PC-9 (cell line): ENCODE measurements at regions not wholly inside any gene's neighbourhood (a gene's known extent, or its start where the extent isn't known, plus 50 kb on each side); places are given as distances from the start of the nearest gene placed in this dataset. TPM values are rescaled to one million over a fixed set of nuclear protein-coding genes. Genes with fewer than 3 reads are reported as not detected.

Experiments used
- BruUV-seq: library from RNA; stranded (reverse); fragments of 400-500 nt; replicated peaks from 2 replicates; lab custom pipeline; 2021; lab: Mats Ljungman, UMichigan
- CTCF ChIA-PET: fragments of 300-600 bp; sonication (Branson Sonifier 250); formaldehyde crosslinking; loops from one replicate; lab custom pipeline; 2022; ENCODE audit warnings: antibody characterized with exemption; lab: Charles Lee
- POLR2A ChIA-PET: fragments of 300-600 bp; sonication (Branson Sonifier 250); formaldehyde crosslinking; loops from one replicate; lab custom pipeline; 2022; ENCODE audit warnings: antibody characterized with exemption; ENCODE audit not compliant: unreplicated experiment; lab: Charles Lee
- DNase-seq, 2 experiments: peaks; one replicate each; pipeline versions ENCODE4 v3.0.0 to v3.0.0-alpha.2; 2015 to 2022; ENCODE audit warnings: mixed read lengths in 1 of 2
- H2AFZ ChIP-seq: fragments of 200-600 bp; sonication (generic); 2 replicates; pipeline ENCODE4 v1.8.1; 2017; ENCODE audit warnings: antibody characterized with exemption
- H3F3A ChIP-seq: fragments of 200-600 bp; sonication (generic); 2 replicates; pipeline ENCODE4 v1.8.1; 2017; ENCODE audit warnings: antibody characterized with exemption, mild to moderate bottlenecking, low read depth; ENCODE audit not compliant: insufficient read depth
- H3K27ac ChIP-seq: fragments of 200-600 bp; sonication (generic); 2 replicates; pipeline ENCODE4 v1.6.1; 2016; ENCODE audit warnings: mixed run types
- H3K27me3 ChIP-seq: fragments of 200-600 bp; sonication (generic); 2 replicates; pipeline ENCODE4 v1.6.1; 2016; ENCODE audit warnings: low read depth, mixed run types; ENCODE audit not compliant: insufficient read depth
- H3K36me3 ChIP-seq: fragments of 200-600 bp; sonication (generic); 2 replicates; pipeline ENCODE4 v1.6.1; 2016; ENCODE audit warnings: low read depth, mixed run types
- H3K4me1 ChIP-seq: fragments of 200-600 bp; sonication (generic); replicated peaks from 2 replicates; pipeline ENCODE4 v1.6.1; 2016; ENCODE audit warnings: mixed run types; ENCODE audit not compliant: insufficient read depth
- H3K4me2 ChIP-seq: fragments of 200-600 bp; sonication (generic); 2 replicates; pipeline ENCODE4 v1.6.1; 2017; ENCODE audit warnings: mixed run types
- H3K4me3 ChIP-seq: fragments of 200-600 bp; sonication (generic); 2 replicates; pipeline ENCODE4 v1.6.1; 2016; ENCODE audit warnings: mixed run types
- H3K79me2 ChIP-seq: fragments of 200-600 bp; sonication (generic); 2 replicates; pipeline ENCODE4 v1.6.1; 2017; ENCODE audit warnings: low read depth, mixed run types
- H3K9me2 ChIP-seq: fragments of 200-600 bp; sonication (generic); 2 replicates; pipeline ENCODE4 v1.8.1; 2017; ENCODE audit warnings: mild to moderate bottlenecking; ENCODE audit not compliant: insufficient read depth
- H3K9me3 ChIP-seq: fragments of 200-600 bp; sonication (generic); 2 replicates; pipeline ENCODE4 v1.8.1; 2016; ENCODE audit warnings: low read depth; ENCODE audit not compliant: insufficient read depth
- H4K20me1 ChIP-seq: fragments of 200-600 bp; sonication (generic); 2 replicates; pipeline ENCODE4 v1.8.1; 2017; ENCODE audit not compliant: insufficient read depth
- CTCF ChIP-seq: fragments of 200-600 bp; sonication (generic); conservative IDR thresholded peaks from 2 replicates; pipeline ENCODE4 v1.6.1; 2017; ENCODE audit warnings: mixed run types, antibody characterized with exemption, mild to moderate bottlenecking, moderate library complexity
- EZH2 ChIP-seq: fragments of 200-600 bp; sonication (generic); IDR thresholded peaks from 2 replicates; pipeline ENCODE4 v1.8.0; 2017; ENCODE audit warnings: antibody characterized with exemption, low read depth
- intact Hi-C: fragments of 100-400 bp; cut with micrococcal nuclease; formaldehyde crosslinking; loops from one replicate; pipeline ENCODE4 v1.10.0; 2022; ENCODE audit not compliant: unreplicated experiment
- microRNA-seq: library from miRNA; unstranded; fragments of <30 nt; microRNA quantifications from one replicate; pipeline ENCODE4 v1.2.0, GENCODE V29; 2021; ENCODE audit warnings: borderline number of aligned reads, borderline replicate concordance

- Histone ChIP-seq H3K9me2 (no peaks in the 10 kb centered on the region), H4K20me1 (no peaks in the 10 kb centered on the region), H3K27me3 (peaks cover 22% of the 10 kb centered on the region), H3K9me3 (no peaks in the 10 kb centered on the region), H3K4me3 (no peak overlapping the region), H3K4me2 (no peak overlapping the region), H2AFZ (no peak overlapping the region), H3K27ac (no peak overlapping the region), H3K36me3 (no peaks in the 10 kb centered on the region), H3F3A (no peaks in the 10 kb centered on the region), H3K4me1 (no peaks in the 10 kb centered on the region), H3K79me2 (no peaks in the 10 kb centered on the region)
- no peak for DNase-seq
- BruUV-seq = no TSS peak
- intact Hi-C loops = no loop called here
- no peak for TF ChIP-seq EZH2
- no peak for TF ChIP-seq CTCF
- ChIA-PET CTCF (no interaction called here), POLR2A (no interaction called here)
Measured at GRCh38 chr10:1788401-1788800, 51.1 kb upstream of the ADARB2 start.

Small RNAs in the stretch of these regions (microRNA-seq; reads per million reads assigned to microRNA genes)
- gene MIR6072 = not detected
